ENCODE measurements at regions not wholly inside any gene's neighbourhood (a gene's known extent, or its start where the extent isn't known, plus 50 kb on each side); places are given as distances from the start of the nearest gene placed in this dataset.

DNA sequence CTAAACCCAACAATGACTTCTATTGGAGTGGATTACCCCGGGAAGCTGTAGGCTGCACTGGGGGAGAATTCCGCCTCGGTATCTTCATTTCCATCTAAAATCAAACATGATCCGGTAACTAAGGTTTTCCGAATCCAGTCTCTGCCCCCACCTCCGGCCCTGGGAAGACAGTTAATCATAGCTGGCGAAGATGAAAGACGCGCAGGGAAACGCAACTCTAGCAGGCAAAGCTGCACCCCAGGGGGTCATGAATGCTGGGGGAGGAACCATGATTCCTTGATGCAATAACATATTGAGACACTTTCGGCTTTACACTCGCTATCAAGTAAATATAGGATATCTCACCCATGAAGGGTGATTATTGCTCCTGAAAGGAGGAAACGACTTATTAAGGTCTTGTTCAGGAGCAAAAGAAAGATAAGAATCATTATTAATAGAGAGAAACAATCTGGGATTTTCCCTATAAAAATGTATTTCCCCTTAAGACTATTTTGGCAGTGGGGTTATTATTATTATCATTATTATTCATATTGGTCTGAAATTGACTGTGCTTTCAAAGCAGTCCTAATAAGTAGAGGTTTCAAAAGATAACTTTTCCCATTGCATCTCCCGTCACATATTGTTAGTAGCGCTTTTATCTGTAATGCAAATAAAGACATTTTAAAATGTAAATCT is 614.9 kb downstream of the VRK1 start:
- DNase-seq: no peak

DNA sequence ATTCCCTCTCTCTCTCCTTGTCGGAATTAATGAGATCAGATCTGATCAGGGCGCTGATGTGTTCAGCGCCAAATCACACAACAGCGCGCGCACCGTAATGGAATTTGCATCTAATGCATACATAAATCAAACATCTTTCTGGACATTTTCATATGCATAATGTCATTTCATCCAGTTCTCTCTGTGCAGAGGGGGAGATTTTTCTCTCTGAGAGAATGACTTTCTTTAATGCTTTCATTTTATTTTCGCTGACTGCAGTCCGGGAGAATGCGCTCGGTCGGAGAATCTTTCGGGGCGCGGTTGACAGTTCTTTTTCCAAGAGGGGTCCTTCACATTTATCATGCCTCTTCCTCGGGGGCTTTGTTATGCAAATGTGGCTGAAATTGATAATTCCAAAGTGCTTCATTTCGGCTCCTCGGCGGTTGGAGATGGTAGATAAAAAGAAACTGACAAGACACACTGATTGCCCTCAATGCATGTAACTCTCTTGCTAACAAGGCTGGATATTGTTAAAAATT is 615.9 kb downstream of the VRK1 start:
- no peak for DNase-seq

DNA sequence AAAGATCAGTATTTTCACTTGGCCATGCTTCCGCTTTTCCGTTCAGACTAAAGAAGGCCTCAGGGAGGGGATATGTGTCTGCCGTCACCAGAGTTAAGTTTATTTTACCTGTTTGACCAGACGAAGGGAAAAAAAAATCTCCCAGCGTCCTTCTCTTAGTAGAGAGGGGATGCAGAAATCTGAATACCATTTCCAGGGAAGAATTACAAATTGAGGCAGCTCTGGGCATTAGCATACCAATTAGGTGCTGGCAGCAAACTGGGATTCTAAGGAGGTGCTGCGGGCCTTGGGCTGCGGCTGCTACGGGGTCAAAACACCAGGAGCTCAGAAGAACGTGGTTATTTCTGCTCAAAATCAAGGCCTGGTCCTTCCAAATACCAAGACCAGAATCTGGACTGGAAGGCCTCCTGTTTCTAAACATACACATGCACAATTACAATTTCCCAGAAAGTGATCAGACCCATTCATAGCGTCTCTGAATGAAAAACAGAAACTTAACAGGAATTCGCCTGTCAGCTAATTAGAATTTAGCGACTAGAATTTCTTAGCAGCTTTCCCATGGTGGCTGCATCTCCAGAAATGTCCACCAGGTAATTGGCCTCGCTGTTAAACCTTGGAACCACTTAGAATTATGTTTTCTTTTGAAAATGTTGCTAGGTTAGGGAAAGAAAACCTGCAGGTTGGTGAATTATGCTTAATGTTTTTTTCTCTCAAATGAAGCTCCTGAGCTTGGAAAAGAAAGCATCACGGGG is 617.0 kb downstream of the VRK1 start:
- DNase-seq: no peak

DNA sequence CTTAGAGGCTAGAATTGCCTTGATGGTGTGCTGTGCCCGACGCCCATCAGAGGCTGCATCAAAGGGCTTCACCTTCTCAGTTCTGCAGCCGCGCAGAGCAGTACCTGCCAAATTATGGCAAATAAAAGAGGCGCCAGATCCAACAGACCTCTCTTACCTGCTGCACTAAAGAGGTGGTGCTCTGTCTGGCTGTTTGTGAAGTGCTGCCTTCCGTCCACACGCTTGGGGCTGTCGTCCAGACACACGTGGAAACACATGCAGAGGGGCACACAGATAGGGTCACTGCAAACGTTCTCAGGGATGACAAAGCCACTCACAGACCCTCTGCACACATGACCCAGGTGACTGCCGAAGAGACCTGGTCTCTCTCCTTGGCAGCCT is 617.5 kb downstream of the VRK1 start:
- no peak for DNase-seq

DNA sequence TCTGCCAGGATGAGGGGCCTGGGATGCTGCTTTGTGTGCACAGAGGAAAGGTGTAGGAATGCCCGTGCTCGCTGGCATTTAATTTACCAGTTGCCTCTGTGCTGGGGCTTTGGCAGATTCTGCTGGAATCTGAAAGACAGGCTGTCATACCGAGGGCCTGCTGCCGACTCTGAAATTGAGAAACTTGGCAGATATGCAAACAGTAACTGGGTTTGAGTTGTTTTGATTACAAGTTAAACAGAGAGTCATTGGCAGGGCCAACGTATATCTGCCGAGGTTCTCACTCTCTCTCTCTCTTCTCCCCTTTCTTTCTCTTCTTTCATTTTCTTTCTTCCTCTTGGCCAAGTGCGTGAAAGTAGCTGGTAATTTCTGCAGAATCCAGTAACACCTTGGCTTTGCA is 618.7 kb downstream of the VRK1 start:
- no peak for DNase-seq

DNA sequence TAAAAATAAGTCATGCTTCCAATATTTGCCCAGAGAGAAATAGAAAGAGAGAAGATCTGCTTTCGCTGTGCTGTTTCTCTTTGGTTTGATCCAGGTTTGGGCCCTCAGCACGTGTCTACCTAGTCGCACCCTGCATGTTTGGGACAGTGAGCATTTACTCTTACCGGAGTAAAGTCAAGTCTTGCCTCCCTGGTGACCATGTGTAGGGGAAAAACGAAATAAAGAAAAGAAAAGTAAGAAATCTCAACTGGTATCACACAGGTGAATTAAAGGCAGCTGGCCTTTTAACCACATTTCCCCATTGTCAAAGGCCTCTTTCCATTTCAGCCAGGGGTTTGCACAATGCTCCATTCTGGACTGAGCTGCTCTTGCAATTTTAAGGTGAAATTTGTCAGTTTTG is 619.4 kb downstream of the VRK1 start:
- no peak for DNase-seq

DNA sequence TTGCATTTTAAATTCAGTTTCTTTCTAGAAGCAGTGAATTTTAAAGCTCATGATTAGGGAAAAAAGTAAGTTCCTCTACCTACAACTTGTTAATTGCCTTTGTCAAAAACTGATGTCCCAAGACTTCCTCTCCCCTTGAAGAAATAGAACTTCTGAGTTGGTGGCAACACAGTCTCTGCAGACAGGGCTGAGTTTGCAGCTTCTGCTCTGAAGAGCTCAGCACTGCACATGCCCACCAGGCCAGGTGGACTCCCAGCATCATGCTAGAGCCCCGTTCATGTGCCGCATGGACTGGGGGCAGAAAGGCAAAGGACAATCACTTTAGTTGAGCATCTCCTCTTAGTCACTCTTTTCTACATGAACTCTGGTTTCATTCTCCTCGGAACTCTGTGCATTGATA is 620.1 kb downstream of the VRK1 start:
- no peak for DNase-seq

DNA sequence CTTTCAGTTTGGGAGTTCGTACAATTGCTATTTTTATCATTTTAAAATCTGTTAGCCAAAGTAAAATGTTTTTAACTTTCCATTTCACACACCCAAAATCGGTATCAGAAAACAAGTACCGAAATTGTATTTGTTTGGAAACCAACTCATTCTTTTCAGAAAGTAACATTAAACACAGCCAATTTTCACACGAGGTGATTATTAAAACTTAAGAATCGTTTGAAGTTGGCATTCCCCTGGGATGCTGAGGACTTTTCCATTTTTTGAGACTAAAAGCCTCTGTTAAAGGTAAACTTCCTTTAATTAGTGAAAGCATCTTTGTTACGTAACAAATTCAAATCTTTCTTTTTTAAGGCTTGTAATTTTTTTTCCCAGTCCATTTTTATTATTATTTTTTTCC is 623.0 kb downstream of the VRK1 start:
- no peak for DNase-seq

DNA sequence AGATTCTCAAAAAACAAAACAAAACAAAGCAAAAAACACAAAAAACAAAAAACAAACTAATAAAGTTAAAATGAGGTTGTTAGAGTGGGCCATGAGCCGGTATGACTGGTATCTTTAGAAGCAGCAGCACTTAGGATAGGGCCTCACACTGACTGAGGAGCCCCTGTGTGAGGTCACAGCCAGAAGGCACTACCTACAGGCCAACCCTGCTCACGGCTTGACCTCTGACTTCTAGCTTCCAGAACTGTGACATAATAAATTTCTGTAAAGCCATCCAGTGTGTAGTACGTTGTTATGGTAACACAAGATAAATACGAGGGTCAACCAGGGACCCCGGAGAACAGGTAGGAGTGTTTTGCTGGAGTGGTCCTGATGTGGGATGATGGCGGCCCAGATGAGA is 629.6 kb downstream of the VRK1 start:
- no peak for DNase-seq

DNA sequence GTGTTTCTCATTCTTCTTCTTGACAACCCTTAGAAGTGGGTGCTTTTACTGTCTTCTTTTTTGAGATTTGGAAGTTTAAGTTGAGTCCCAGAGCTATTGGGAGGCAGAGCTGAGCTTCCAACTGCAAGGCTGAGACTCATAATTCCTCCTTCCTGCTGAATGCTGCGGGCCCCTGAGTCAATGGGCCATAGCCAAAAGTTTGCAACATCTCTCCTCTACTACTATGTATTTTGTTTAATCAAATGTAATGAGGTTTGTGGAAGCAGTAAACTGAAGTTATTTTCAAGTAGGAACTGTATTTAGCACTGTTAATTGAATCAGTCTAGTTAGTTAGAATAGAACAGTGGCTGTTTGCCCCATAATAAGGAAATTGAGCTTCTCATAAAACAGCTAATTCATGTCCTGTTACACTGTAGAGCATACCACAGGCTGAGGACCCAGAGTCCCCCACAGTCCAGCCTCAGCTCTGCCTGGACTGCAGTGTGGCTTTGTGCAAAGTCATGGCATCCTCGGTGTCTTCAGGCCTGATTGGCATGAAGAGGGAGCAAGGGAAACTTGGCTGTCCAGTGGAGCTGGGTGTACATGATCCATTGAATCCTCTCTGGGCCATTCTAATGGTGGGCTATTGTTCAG is 631.7 kb downstream of the VRK1 start:
- no peak for DNase-seq

DNA sequence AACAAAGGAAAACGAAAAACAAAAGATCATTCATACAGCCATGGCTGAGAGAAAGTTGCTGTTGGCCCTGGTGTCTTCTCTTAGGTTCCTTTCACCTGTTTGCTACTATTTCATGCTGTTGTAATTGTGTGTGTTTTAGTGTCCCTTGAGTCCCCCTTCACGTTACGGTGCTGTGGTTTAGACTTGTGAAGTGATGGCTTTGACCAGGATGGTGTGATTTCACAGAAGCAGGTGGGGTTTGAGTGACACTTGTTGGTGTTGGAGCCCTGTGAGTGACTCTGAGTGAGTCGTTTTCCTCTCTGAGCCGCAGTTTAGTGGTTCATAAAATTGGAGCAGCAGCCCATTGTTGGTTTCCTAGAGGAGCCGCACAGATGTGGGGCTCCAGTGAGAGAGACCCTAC is 635.4 kb downstream of the VRK1 start:
- DNase-seq: no peak

DNA sequence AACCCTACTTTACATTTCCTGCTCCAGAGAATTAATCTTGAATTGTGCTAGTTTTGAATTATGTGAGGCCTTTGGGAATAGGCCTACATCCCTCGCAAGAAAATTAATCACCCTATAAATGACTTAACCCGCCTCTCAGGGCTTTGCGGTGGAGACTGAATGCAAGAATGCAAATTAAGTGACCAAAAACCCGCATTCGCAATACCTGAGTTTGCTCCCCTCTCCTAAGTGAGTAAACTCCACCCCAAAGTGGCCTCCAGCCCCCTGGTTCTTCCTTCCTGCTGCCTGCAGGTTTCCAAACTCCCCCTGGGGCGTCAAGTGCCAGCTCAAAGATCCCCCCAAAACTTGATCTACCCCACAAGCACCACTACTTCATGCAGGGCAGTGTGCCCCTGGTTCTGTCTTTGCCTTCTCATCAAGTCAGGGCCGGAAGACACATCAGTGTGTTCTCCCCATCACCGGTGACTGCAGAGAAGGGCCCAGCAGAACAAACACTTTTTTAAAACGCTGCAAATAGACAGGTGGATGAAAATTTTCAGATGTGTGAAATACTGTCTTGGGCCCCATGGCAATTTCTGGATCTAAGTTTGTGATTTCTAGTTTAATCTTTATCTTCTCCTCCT is 644.7 kb downstream of the VRK1 start:
- no peak for DNase-seq

DNA sequence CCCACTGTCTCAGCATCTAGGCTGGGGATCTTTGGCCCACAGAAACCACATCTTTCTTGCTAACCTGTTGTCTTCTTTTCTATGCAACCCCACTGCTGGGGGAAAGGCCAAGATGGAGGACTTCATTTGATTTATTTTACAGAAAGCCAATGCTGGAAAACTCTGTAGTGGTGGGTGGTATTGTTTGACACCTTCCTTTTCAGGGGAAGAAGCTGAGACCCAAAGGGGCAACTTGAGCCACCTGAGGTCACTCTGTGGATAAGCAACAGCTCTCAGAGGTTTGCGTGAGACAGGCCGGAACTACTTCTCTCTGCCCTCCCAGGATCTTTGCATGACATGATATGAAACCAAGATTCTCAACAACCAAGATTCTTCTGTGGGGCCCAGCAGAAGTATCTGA is 645.2 kb downstream of the VRK1 start:
- DNase-seq: peak; percentile 49

DNA sequence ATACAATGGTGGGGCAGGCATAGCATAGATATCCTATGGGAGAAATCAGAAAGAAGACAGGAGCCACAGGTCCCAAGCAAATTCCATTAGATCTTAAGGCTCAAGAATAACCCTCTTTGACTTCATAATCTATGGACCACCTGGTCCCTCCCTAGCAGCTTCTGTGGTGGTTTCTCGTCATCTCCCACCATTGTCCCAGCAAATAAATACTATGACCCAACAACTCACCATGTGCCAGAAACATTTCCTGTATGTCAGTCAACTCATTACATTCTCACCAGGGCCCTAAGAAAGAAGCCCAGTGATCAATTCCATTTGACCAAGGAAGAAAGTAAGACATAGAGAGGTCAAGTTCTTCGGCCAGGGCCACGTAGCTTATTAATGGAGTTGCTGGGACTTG is 646.2 kb downstream of the VRK1 start:
- DNase-seq: no peak

DNA sequence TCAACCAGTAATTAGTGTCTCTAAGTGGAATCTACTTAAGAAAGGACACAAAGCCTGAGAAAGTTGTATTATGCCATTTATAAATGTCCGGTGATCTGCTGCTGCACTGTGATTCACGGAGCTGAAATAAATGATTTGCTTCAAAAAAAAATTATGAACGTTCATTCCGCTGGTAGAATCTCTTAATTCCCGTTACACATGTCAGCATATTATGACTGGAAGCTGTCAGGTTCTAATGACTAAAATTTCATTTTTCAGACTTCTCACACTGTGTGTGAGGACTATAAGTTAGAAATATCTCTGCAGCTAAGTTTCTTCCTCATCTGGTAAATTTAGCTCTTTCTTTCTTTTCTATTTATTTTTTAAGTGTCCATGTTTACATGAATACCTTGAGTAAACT is 647.1 kb downstream of the VRK1 start:
- no peak for DNase-seq

DNA sequence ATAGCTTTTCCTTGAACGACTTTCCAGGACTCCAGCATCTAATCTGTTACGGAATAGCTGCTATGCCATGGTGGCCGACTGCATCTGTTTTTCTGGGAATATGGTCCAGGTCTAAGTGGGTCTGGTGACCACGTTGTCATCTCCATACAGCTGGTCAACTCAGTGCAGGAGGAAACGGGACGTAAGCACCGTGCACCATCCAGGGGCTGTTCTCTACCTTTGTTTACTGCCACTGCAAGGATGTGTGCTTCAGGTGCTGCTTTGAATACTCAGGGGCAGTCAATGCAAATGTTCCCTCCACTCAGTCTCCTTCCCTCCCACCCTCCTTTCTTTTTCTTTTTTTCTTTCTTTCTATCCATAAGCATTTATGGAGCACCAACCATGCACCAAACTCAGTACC is 648.2 kb downstream of the VRK1 start:
- no peak for DNase-seq

DNA sequence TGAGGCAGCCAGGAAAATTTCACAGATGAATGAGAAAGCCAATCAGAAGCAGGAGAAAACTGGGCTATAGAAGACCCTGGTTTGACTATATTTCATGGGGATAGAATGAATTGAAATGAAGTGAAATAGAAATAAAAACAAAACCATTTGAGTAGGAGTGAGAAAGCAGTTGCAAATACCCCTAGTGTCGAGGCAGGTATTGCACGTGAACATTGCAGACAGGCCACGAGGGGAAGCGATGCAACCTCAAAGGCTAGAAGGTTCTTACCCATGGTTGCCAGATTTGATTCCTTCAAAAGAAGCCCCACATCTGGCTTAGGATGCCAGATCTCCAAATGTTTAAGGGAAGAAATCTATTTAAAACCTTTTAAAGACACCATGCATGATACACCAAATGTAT is 648.9 kb downstream of the VRK1 start:
- DNase-seq: peak; percentile 44

DNA sequence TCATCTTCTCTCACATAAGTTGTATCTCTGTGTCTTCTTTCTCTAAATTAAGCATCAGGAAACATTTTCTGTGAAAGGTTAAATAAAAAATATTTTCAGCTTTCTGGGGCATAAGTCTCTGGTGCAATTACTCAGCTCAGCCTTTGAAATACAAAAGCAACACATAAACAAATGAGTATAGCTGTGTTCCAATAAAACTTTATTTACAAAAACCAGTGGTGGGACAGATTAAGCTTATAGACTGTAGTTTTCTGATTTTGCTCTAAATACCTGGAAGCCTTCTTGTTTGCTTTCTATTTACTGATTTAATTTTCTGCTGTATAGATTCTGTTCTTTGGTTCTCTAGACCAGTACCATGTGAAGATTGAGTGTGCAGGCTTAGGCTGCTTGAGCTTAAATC is 655.1 kb downstream of the VRK1 start:
- DNase-seq: no peak

DNA sequence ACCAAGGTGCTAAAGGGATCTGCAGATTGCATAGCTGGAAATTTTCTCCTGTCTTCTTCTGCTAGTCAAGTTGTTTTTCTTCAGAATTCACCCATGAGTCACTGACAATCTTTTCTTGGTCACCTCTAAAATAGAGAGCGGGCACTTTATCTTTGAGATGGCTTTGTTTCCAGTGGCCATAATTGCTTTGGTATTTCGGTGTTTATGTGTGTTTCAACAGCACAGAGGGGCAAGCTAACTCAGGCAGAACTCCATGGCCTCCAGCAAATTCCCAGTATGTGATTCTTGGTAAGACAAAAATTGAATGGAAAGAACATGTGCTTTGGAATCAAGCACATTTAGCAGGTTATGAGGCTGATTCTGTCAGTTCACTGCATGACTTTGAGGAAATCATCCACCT is 656.8 kb downstream of the VRK1 start:
- DNase-seq: no peak

DNA sequence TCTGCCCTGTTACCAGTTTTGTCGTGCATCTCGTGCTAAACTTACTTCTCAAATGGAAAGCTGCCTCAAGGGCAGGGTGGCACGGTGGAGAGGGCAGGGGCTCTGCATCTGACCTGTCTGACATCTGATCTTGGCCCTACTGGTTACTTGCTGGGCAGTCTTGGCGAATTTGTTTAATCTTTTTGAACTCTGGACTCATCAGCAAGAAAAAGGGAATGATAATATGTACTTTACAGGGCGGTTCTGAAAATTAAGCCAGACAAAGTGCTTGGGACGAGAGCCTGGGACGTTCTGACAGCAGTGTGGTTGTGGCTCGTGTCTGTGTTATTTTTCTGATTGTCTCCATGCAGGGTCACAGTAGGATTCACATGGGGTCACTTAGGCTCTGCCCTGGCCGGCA is 659.3 kb downstream of the VRK1 start:
- no peak for DNase-seq

DNA sequence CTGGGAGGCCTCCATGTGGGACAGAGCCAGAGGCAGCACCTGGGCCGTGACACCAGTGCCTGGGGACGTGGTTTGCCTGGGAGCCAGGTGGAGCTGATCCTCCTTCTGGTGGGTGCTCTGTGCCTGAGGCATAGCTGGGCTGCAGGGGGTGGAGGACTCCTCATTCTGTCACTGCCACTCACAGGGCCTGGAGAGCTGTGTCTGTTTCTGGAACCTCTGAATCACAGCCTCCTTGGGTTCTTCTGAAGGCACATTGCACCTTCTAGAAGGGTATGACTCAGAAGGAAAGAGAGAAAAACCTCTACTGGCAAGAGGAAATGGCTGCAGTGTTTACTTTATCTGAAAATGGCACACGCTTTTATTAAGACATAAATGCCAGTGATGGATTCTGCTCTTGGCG is 659.8 kb downstream of the VRK1 start:
- peak; percentile 82 for DNase-seq

DNA sequence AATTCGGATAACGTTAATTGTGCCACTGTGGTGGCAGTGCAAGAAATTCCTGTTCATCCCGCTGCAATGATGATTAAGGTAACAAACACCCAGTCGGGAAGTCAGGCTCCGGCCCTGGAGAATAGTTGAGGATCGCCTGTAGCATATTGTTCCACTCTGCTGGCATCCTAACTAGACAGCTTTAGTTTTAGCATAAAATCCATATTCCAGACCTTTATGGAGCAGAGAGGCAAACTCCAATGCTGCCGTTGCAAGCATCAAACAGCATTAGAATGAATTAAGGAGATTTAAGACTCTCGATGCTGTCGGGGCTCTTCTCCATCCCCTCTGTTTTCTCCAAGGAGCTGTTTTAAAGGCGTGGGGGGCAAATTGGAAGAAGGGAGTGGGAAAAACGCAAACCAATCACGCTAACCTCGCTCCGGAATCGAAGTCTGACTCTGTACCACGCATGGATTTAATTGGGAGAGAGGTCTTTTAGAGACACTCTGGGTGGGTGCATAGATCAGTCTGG is 660.4 kb downstream of the VRK1 start:
- no peak for DNase-seq

DNA sequence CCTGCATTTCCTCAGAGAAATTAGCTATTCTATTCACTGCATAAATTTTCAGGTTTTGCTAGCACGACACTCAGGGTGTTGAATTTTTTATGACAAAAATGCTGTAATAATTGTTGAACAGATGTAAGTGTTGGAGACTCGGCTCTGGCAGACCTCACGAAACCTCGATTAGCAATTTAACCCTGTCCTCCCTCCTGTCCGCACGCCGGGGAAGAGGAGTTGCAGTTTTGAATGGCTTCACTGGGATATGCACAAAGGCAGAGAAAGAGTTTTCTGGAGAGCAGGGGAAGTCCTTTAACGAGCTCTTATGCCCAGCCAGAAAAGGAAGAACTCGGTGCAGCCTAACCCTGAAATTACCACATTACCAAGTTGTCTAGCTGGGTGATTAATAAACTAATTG is 661.1 kb downstream of the VRK1 start:
- no peak for DNase-seq

Data from activated CD4-positive, alpha-beta T cell treated with anti-CD3 and anti-CD28 coated beads for 48 hours (primary cell).